Stomach smooth muscle (tissue), 2 donors: ENCODE measurements at regions not wholly inside any gene's neighbourhood (a gene's known extent, or its start where the extent isn't known, plus 50 kb on each side); places are given as distances from the start of the nearest gene placed in this dataset.

ENCODE experiments used
- H3K27ac ChIP-seq: one replicate; pipeline ENCODE4 v1.7.0; 2013; ENCODE audit warnings: mild to moderate bottlenecking, low read length, inconsistent platforms
- H3K27me3 ChIP-seq, 2 donors: one replicate each; pipeline ENCODE4 v1.7.0; 2013; ENCODE audit warnings: low read length in 2 of 2; ENCODE audit not compliant: insufficient read depth in 2 of 2, control insufficient read depth in 1 of 2
- H3K36me3 ChIP-seq, 2 donors: one replicate each; pipeline ENCODE4 v1.7.0; 2013; ENCODE audit warnings: low read length in 2 of 2; ENCODE audit not compliant: control insufficient read depth in 2 of 2, insufficient read depth in 2 of 2
- H3K4me1 ChIP-seq: one replicate; pipeline ENCODE4 v1.7.0; 2013; ENCODE audit warnings: low read length; ENCODE audit not compliant: control insufficient read depth, insufficient read depth
- H3K4me3 ChIP-seq, 2 donors: one replicate each; pipeline ENCODE4 v1.7.0; 2013; ENCODE audit warnings: low read length in 2 of 2
- H3K9ac ChIP-seq, 2 donors: one replicate each; pipeline ENCODE4 v1.7.0; 2013; ENCODE audit warnings: low read length in 2 of 2, mild to moderate bottlenecking in 1 of 2
- H3K9me3 ChIP-seq, 2 donors: one replicate each; pipeline ENCODE4 v1.7.0; 2013; ENCODE audit warnings: low read length in 2 of 2; ENCODE audit not compliant: control insufficient read depth in 2 of 2
- donor health status: healthy.
- donor health status: Pancreatic carcinoma.

DNA sequence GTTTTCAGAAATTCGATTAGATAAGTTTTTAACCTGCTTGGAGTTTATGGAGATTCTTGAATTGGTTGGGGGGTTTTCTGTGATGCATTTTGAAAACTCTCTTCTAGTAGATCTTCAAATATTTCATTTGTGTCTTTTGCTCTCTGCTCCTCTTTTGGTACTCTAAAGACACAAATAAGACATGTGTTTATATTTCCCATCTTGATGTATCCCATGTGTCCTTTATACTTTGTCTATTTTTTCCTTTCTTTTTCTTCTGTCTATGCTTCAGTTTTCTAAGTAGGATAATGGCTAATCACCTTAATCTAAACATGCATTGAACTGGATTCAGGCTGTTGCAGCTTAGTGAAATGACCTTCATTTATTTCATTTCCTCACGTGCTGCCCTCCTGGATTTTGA is 63.8 kb upstream of the C1orf87 start:
- H3K27me3 ChIP-seq = no peaks in the 10 kb centered on the region
- H3K9me3 ChIP-seq = no peaks in the 10 kb centered on the region
- H3K27ac ChIP-seq = no peak overlapping the region
- peaks cover 9% of the 10 kb centered on the region for H3K4me1 ChIP-seq
- no peaks in the 10 kb centered on the region for H3K36me3 ChIP-seq
- no peak overlapping the region for H3K4me3 ChIP-seq
- H3K9ac ChIP-seq = no peak overlapping the region

GRCh38 chr1:60136395-60136794 is 62.8 kb upstream of the C1orf87 start:
- H3K9me3 ChIP-seq = no peaks in the 10 kb centered on the region
- H3K27me3 ChIP-seq = no peaks in the 10 kb centered on the region
- no peaks in the 10 kb centered on the region for H3K36me3 ChIP-seq
- no peak overlapping the region for H3K27ac ChIP-seq
- H3K4me1 ChIP-seq = peaks cover 9% of the 10 kb centered on the region
- H3K9ac ChIP-seq = no peak overlapping the region
- H3K4me3 ChIP-seq = no peak overlapping the region

DNA sequence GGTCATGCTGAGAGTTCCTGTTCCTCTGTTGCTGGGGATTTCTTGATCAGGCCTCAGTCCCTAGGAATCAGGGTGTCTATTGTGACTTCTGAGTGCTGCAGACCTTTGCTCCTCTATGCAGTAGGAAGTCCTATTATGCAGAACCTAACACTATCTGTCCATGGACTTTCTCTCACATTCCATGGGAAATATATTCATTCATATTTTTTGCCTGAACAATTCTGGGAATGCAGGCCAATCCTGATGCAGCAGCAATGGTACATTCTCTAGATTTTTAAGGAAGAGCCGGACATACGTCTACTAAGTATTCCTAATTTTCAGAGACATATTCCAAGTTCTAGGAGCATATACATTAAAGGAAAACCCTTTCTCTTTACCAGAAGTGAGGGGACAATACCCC is 61.1 kb upstream of the C1orf87 start:
- no peak overlapping the region for H3K4me3 ChIP-seq
- H3K36me3 ChIP-seq = no peaks in the 10 kb centered on the region
- H3K9me3 ChIP-seq = no peaks in the 10 kb centered on the region
- H3K27ac ChIP-seq = no peak overlapping the region
- H3K27me3 ChIP-seq = no peaks in the 10 kb centered on the region
- H3K4me1 ChIP-seq = peaks cover 9% of the 10 kb centered on the region
- no peak overlapping the region for H3K9ac ChIP-seq

DNA sequence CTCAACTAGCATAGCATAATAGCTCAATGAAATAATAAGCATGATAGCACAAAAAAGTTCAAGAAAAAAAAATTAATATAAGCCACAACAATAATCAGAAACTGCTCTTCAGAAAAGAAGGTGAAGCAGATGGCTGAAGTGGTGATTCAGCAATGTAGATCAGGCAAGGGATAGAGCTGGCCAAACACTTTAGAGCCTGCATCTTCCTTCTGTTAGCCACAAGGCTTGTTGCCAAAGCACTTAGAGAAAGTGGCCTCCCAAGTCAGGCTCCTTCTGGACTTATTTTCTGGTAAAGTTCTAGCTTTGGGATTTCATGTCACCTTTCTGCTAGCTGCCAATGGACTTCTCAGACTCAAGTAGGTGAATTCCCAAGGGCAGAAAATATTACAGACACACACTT is 60.3 kb upstream of the C1orf87 start:
- Histone ChIP-seq H3K4me1 (peaks cover 9% of the 10 kb centered on the region), H3K36me3 (no peaks in the 10 kb centered on the region), H3K9me3 (no peaks in the 10 kb centered on the region), H3K27ac (no peak overlapping the region), H3K27me3 (no peaks in the 10 kb centered on the region), H3K4me3 (no peak overlapping the region), H3K9ac (no peak overlapping the region)

DNA sequence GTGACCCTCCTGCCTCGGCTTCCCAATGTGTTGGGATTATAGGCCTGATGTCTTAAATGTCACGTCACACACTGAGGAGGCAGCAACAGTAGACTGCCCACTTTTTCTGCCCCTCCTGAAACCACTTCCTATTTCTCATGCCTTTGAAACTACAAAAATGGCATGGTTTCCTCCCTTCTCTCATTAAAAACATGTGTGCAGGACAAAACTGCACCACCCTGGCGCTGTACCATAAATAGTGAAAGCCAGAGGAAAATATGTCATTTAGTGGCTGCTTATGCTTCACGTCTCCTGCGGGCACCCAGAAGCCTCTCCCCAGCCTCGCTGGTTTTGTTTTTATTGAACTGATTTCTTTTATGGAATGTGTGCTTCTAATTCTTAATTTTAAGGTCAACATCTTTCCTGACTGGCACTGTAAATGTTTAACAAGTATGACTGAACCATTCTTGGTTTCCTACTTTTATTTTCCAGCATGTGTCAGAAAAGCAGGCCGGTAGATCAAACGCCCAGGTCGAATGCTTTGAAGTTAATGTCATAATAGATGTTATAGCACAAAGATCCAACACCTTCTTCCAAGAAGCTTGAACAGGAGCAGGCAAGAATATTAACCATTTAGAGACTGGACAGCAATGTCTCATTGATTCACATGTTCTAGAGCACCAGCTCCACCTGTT is 59.6 kb upstream of the C1orf87 start:
- Histone ChIP-seq H3K27me3 (no peaks in the 10 kb centered on the region), H3K9me3 (no peaks in the 10 kb centered on the region), H3K4me3 (no peak overlapping the region), H3K4me1 (peaks cover 9% of the 10 kb centered on the region), H3K27ac (no peak overlapping the region), H3K9ac (no peak overlapping the region), H3K36me3 (no peaks in the 10 kb centered on the region)

DNA sequence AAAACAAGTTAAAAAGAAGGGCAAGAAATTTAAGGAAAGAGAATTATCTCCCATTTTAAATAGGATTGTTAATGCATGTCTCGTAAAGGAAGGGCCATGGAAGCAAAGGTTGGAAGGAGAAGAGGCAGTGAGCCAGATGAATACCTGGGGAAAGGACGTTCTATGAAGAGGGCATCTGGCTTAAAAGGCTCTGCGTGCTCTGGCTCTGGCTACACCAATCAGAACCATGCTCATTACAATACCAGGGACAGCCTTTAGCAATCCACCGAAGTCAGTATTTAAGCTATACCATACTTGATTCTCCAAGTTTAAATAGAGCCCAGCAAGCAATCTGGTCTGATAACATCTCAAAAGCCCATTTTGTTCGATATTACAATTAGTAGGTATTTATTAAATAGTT is 58.5 kb upstream of the C1orf87 start:
- Histone ChIP-seq H3K27me3 (no peaks in the 10 kb centered on the region), H3K9me3 (no peaks in the 10 kb centered on the region), H3K36me3 (no peaks in the 10 kb centered on the region), H3K4me1 (peaks cover 9% of the 10 kb centered on the region), H3K4me3 (no peak overlapping the region), H3K9ac (no peak overlapping the region), H3K27ac (no peak overlapping the region)

DNA sequence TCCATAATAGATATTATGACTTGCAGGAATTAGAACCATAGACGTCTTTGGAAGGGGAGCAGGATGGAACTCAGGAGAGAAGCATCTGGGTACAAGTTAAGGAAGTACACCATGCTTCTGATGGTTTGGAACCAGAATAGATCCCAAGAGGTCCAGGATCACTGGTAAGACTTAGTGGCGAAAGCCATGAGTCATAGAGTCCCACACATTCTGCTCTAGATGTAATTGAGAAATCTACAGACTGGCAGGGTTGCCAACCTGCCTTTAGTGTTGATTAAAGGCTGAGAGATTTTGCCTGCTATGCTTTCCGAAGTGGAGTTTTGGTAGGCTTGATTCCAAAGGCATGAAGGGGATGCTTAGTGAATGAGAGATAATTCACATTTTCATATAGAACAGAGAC is 57.1 kb upstream of the C1orf87 start:
- H3K27me3 ChIP-seq = no peaks in the 10 kb centered on the region
- no peaks in the 10 kb centered on the region for H3K36me3 ChIP-seq
- H3K9me3 ChIP-seq = no peaks in the 10 kb centered on the region
- no peak overlapping the region for H3K27ac ChIP-seq
- H3K4me1 ChIP-seq = peaks cover 9% of the 10 kb centered on the region
- H3K9ac ChIP-seq = no peak overlapping the region
- H3K4me3 ChIP-seq = no peak overlapping the region

GRCh38 chr1:60129911-60130310 is 56.3 kb upstream of the C1orf87 start:
- Histone ChIP-seq H3K36me3 (no peaks in the 10 kb centered on the region), H3K27ac (no peak overlapping the region), H3K4me3 (no peak overlapping the region), H3K27me3 (no peaks in the 10 kb centered on the region), H3K9me3 (no peaks in the 10 kb centered on the region), H3K4me1 (peaks cover 9% of the 10 kb centered on the region), H3K9ac (no peak overlapping the region)

DNA sequence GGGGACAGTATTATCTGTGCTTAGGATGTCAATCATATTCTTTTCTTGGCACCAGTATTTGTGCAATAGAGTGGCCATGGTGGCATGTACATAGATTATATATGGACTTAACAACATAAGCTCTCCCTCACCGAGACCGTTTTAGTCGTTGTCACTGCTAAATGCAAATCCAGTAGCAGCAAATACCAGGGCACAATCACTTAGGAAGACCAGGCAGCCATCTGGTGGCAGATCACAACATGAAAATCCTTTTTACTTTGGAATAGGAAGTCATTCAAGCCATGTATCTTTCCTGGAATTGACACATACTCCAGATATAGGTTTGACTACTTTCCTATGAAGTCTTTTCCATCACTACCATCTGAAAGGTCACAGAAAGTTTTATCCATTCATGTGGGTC is 53.2 kb upstream of the C1orf87 start:
- no peaks in the 10 kb centered on the region for H3K4me1 ChIP-seq
- H3K36me3 ChIP-seq = no peaks in the 10 kb centered on the region
- no peaks in the 10 kb centered on the region for H3K9me3 ChIP-seq
- H3K4me3 ChIP-seq = no peak overlapping the region
- H3K9ac ChIP-seq = no peak overlapping the region
- H3K27me3 ChIP-seq = no peaks in the 10 kb centered on the region
- no peak overlapping the region for H3K27ac ChIP-seq
